ENCODE measurements at regions not wholly inside any gene's neighbourhood (a gene's known extent, or its start where the extent isn't known, plus 50 kb on each side); places are given as distances from the start of the nearest gene placed in this dataset.

GRCh38 chr9:93829271-93830011, 125.7 kb downstream of the BARX1 start:
- DNase-seq (ENCODE audit: low read depth) = no peak

- DNase-seq (ENCODE audit: low read depth) = no peak
Observed at GRCh38 chr9:93828331-93829097, 126.6 kb downstream of the BARX1 start.

- DNase-seq (ENCODE audit: low read depth) = no peak
Observed at GRCh38 chr9:93827545-93828330, 127.4 kb downstream of the BARX1 start.

GRCh38 chr9:93826905-93827544, 128.1 kb downstream of the BARX1 start:
- DNase-seq (ENCODE audit: low read depth) = no peak

- DNase-seq (ENCODE audit: low read depth) = peak; percentile 3
Observed at GRCh38 chr9:93826209-93826608, 128.9 kb downstream of the BARX1 start.

GRCh38 chr9:93825348-93826115, 129.6 kb downstream of the BARX1 start:
- no peak for DNase-seq (ENCODE audit: low read depth)

GRCh38 chr9:93824386-93825294, 130.5 kb downstream of the BARX1 start:
- DNase-seq (ENCODE audit: low read depth) = no peak

- DNase-seq (ENCODE audit: low read depth) = no peak
Observed at GRCh38 chr9:93823245-93824072, 131.7 kb downstream of the BARX1 start.

GRCh38 chr9:93822229-93822628, 132.9 kb downstream of the BARX1 start:
- no peak for DNase-seq (ENCODE audit: low read depth)

- no peak for DNase-seq (ENCODE audit: low read depth)
Observed at GRCh38 chr9:93821307-93821703, 133.8 kb downstream of the BARX1 start.

- no peak for DNase-seq (ENCODE audit: low read depth)
Observed at GRCh38 chr9:93820667-93821306, 134.4 kb downstream of the BARX1 start.

- DNase-seq (ENCODE audit: low read depth) = no peak
Observed at GRCh38 chr9:93819905-93820304, 135.2 kb downstream of the BARX1 start.

- no peak for DNase-seq (ENCODE audit: low read depth)
Observed at GRCh38 chr9:93818827-93819472, 136.2 kb downstream of the BARX1 start.

- no peak for DNase-seq (ENCODE audit: low read depth)
Observed at GRCh38 chr9:93818237-93818636, 136.9 kb downstream of the BARX1 start.

GRCh38 chr9:93815677-93816076, 139.5 kb downstream of the BARX1 start:
- DNase-seq (ENCODE audit: low read depth) = no peak

- DNase-seq (ENCODE audit: low read depth) = no peak
Observed at GRCh38 chr9:93815135-93815534, 140.0 kb downstream of the BARX1 start.

- DNase-seq (ENCODE audit: low read depth) = no peak
Observed at GRCh38 chr9:93814077-93814956, 140.8 kb downstream of the BARX1 start.
